Breast epithelium (tissue), 3 donors: ENCODE measurements at regions not wholly inside any gene's neighbourhood (a gene's known extent, or its start where the extent isn't known, plus 50 kb on each side); places are given as distances from the start of the nearest gene placed in this dataset.

ENCODE experiments used
- CTCF ChIP-seq, 3 donors: fragments of 450-650 bp; IDR thresholded peaks; one replicate each; pipeline ENCODE4 v1.5.1; 2016 to 2017; ENCODE audit warnings: antibody characterized with exemption in 3 of 3, mild to moderate bottlenecking in 3 of 3, moderate library complexity in 3 of 3
- POLR2A ChIP-seq: fragments of 450-650 bp; IDR thresholded peaks from one replicate; pipeline ENCODE4 v1.6.1; 2016; ENCODE audit warnings: antibody characterized with exemption, mild to moderate bottlenecking, moderate library complexity

- TF ChIP-seq CTCF (IDR thresholded peaks at IDR 0.05) = no peak
- no peak for TF ChIP-seq POLR2A
These were observed 141.3 kb downstream of the PXDC1 start for GRCh38 chr6:3610206-3610605.
